ENCODE measurements at regions not wholly inside any gene's neighbourhood (a gene's known extent, or its start where the extent isn't known, plus 50 kb on each side); places are given as distances from the start of the nearest gene placed in this dataset.
"Not testable (repeated sequence)": the region's sequence is repeated elsewhere in the genome, so short reads cannot be mapped to it uniquely, and the experiment has no call there.

DNA sequence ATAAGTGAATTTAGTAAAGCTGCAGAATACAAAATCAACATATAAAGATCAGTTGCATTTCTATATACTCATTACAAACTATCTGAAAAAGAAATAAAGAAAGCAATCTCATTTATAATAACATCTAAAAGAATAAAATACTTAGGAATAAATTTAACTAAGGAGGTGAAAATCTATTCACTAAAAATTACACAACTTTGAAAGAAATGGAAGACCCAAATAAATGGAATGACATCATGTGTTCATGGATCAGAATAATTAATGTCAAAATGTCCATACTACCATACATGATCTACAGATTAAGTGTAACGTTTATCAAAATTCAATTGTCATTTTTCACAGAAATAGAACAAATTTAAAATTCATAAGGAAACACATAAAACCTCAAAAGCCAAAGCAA is 194.9 kb downstream of the TINAG start:
- no peaks in the 10 kb centered on the region for H3K27me3 Mint-ChIP-seq
- H3K36me3 Mint-ChIP-seq (ENCODE audit: insufficient read depth): no peaks in the 10 kb centered on the region
- H3K4me3 Mint-ChIP-seq: no peak overlapping the region
- no peak overlapping the region for H3K27ac Mint-ChIP-seq
- ATAC-seq (replicated peaks): no peak
- H3K4me1 Mint-ChIP-seq (ENCODE audit: low read depth in 2 of 2): no peaks in the 10 kb centered on the region
- peaks cover 0 to 5% of the 10 kb centered on the region in 2 donors for H3K9me3 Mint-ChIP-seq
- DNase-seq: no peak

- peaks cover 4 to 6% of the 10 kb centered on the region in 2 donors for H3K9me3 Mint-ChIP-seq
- ATAC-seq (replicated peaks): no peak
- no peak overlapping the region for H3K4me3 Mint-ChIP-seq
- DNase-seq: no peak
- H3K4me1 Mint-ChIP-seq (ENCODE audit: low read depth in 2 of 2): no peaks in the 10 kb centered on the region
- H3K36me3 Mint-ChIP-seq (ENCODE audit: insufficient read depth): no peaks in the 10 kb centered on the region
- no peak overlapping the region for H3K27ac Mint-ChIP-seq
- H3K27me3 Mint-ChIP-seq: no peaks in the 10 kb centered on the region
Observed at GRCh38 chr6:54515013-54515412, 206.8 kb downstream of the TINAG start.

GRCh38 chr6:54515713-54516112 is 207.5 kb downstream of the TINAG start:
- ATAC-seq (replicated peaks) (no peak), DNase-seq (no peak)
- Mint-ChIP-seq H3K4me1 (ENCODE audit: low read depth in 2 of 2) (no peaks in the 10 kb centered on the region), H3K9me3 (peaks cover 6 to 12% of the 10 kb centered on the region in 2 donors), H3K36me3 (ENCODE audit: insufficient read depth) (no peaks in the 10 kb centered on the region), H3K4me3 (no peak overlapping the region), H3K27me3 (no peaks in the 10 kb centered on the region), H3K27ac (no peak overlapping the region)

- no peak for DNase-seq
- no peak for ATAC-seq (replicated peaks)
- Mint-ChIP-seq H3K9me3 (peaks cover 10 to 18% of the 10 kb centered on the region in 2 donors), H3K36me3 (ENCODE audit: insufficient read depth) (no peaks in the 10 kb centered on the region), H3K27ac (no peak overlapping the region), H3K27me3 (no peaks in the 10 kb centered on the region), H3K4me1 (ENCODE audit: low read depth in 2 of 2) (no peaks in the 10 kb centered on the region), H3K4me3 (no peak overlapping the region)
Observed at GRCh38 chr6:54516321-54516720, 208.1 kb downstream of the TINAG start.

DNA sequence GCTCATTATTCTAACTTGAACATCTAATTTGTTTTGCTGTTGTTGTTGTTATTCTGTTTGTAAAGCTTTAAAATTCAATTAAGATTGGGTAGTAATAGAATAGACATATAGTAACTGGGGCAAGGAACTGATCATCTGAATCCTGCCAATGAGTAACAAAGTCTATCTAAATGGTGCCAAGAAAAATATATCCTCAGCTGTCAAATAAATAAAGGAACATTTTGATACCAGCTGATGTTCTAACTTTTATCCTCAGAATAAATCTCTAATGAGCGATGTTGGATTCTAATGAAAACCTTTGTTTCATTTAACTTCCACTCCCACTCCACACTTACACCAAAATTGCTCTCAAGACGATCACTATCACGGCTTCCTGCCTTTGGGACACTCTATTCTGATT is 210.9 kb downstream of the TINAG start:
- DNase-seq (no peak), ATAC-seq (replicated peaks) (no peak)
- H3K4me1 Mint-ChIP-seq (ENCODE audit: low read depth in 2 of 2): no peaks in the 10 kb centered on the region
- H3K27ac Mint-ChIP-seq: no peak overlapping the region
- peaks cover 10 to 19% of the 10 kb centered on the region in 2 donors for H3K9me3 Mint-ChIP-seq
- no peak overlapping the region for H3K4me3 Mint-ChIP-seq
- no peaks in the 10 kb centered on the region for H3K27me3 Mint-ChIP-seq
- no peaks in the 10 kb centered on the region for H3K36me3 Mint-ChIP-seq (ENCODE audit: insufficient read depth)

DNA sequence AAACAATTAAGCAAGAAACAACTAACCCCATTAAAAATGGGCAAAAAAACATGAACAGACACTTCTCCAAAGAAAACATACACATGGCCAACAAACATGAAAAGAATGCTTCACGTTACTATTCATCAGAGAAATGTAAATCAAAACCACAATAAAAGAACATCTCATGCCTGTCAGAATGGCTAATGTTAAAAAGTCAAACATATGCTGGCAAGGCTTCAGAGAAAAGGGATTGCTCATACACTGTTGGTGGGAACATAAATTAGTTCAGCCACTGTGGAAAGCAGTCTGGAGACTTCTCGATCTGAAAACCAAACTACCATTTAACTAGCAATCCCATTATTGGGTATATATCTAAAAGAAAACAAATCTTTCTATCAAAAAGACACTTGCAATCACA is 217.5 kb downstream of the TINAG start:
- H3K36me3 Mint-ChIP-seq (ENCODE audit: insufficient read depth): no peaks in the 10 kb centered on the region
- ATAC-seq (replicated peaks): no peak
- H3K27me3 Mint-ChIP-seq: no peaks in the 10 kb centered on the region
- no peak for DNase-seq
- no peak overlapping the region for H3K27ac Mint-ChIP-seq
- H3K9me3 Mint-ChIP-seq: peaks cover 8 to 17% of the 10 kb centered on the region in 2 donors
- H3K4me3 Mint-ChIP-seq: no peak overlapping the region
- no peaks in the 10 kb centered on the region for H3K4me1 Mint-ChIP-seq (ENCODE audit: low read depth in 2 of 2)

DNA sequence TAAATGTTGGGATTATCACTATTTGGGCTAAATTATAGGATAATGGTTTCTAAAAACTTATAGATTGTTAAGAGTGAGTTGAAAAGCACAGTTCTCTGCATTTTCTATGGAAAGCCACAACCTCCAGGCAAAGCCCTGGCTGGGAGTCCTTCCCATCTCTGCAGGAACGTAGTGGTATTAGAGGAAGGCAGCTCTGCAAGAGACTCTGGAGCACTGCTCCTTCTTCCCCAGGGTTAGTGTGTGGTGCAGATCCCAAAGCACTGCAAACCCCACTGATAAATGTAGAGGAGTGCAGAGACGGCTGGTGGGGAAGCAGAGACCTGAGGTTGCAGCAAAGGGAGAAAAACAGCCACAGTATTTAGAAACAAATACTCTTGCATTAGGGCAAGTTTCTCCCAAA is 225.3 kb downstream of the TINAG start:
- no peak overlapping the region for H3K4me3 Mint-ChIP-seq
- H3K9me3 Mint-ChIP-seq: peaks cover 10 to 27% of the 10 kb centered on the region in 2 donors
- H3K27ac Mint-ChIP-seq: no peak overlapping the region
- ATAC-seq (replicated peaks) (no peak), DNase-seq (no peak)
- no peaks in the 10 kb centered on the region for H3K36me3 Mint-ChIP-seq (ENCODE audit: insufficient read depth)
- H3K27me3 Mint-ChIP-seq: no peaks in the 10 kb centered on the region
- H3K4me1 Mint-ChIP-seq (ENCODE audit: low read depth in 2 of 2): no peaks in the 10 kb centered on the region

GRCh38 chr6:54535568-54535967 is 227.3 kb downstream of the TINAG start:
- DNase-seq (no peak), ATAC-seq (replicated peaks) (no peak)
- H3K4me3 Mint-ChIP-seq: no peak overlapping the region
- H3K9me3 Mint-ChIP-seq: peaks cover 12 to 26% of the 10 kb centered on the region in 2 donors
- H3K27me3 Mint-ChIP-seq: no peaks in the 10 kb centered on the region
- H3K4me1 Mint-ChIP-seq (ENCODE audit: low read depth in 2 of 2): no peaks in the 10 kb centered on the region
- H3K36me3 Mint-ChIP-seq (ENCODE audit: insufficient read depth): no peaks in the 10 kb centered on the region
- H3K27ac Mint-ChIP-seq: no peak overlapping the region

DNA sequence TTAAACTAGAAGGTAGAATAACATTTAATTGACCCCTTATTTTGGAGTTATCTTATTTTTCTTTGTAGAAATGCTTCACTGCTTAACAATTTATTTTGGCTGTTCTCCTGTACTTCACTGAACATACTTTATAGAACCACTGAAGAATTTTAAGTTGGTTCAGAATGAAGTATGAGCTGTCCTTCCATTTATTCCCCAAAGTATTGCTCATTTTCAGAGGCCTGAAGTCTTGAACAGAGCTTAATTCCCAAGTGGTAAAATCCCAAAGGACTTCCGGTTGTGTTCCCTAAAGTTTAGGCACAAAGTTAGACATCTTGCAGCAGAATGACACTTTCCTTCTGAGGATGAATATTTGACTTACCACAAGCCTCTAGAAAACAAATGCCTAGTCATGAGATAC is 233.3 kb downstream of the TINAG start:
- H3K4me1 Mint-ChIP-seq (ENCODE audit: low read depth in 2 of 2): no peaks in the 10 kb centered on the region
- peaks cover 8 to 18% of the 10 kb centered on the region in 2 donors for H3K9me3 Mint-ChIP-seq
- no peak overlapping the region for H3K27ac Mint-ChIP-seq
- DNase-seq (no peak), ATAC-seq (replicated peaks) (no peak)
- H3K36me3 Mint-ChIP-seq (ENCODE audit: insufficient read depth): no peaks in the 10 kb centered on the region
- H3K27me3 Mint-ChIP-seq: no peaks in the 10 kb centered on the region
- H3K4me3 Mint-ChIP-seq: no peak overlapping the region

GRCh38 chr6:54559136-54559535 is 250.9 kb downstream of the TINAG start:
- no peak overlapping the region for H3K4me3 Mint-ChIP-seq
- H3K9me3 Mint-ChIP-seq: peaks cover 8 to 27% of the 10 kb centered on the region in 2 donors
- no peaks in the 10 kb centered on the region for H3K27me3 Mint-ChIP-seq
- H3K4me1 Mint-ChIP-seq (ENCODE audit: low read depth in 2 of 2): no peaks in the 10 kb centered on the region
- ATAC-seq (replicated peaks) (no peak), DNase-seq (no peak)
- no peaks in the 10 kb centered on the region for H3K36me3 Mint-ChIP-seq (ENCODE audit: insufficient read depth)
- H3K27ac Mint-ChIP-seq: no peak overlapping the region

DNA sequence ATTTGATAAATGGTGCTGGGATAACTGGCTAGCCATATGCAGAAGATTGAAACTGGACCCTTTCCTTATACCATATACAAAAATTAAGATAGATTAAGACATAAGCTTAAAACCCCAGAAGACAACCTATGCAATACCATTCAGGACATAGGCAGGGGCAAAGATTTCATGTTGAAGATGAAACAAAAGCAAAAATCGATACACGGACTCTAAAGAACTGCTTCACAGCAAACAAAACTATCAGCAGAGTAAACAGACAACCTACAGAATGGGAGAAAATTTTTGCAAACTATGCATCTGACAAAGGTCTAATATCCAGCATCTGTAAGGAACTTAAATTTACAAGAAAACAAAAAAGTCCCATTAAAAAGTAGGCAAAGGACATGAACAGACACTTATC is 255.9 kb downstream of the TINAG start:
- H3K27me3 Mint-ChIP-seq; H3K4me1 Mint-ChIP-seq (ENCODE audit: low read depth in 2 of 2); H3K27ac Mint-ChIP-seq; H3K36me3 Mint-ChIP-seq (ENCODE audit: insufficient read depth); DNase-seq; H3K4me3 Mint-ChIP-seq; ATAC-seq (replicated peaks): not testable (repeated sequence)
- H3K9me3 Mint-ChIP-seq: peaks cover 1 to 17% of the 10 kb centered on the region in 2 donors

- Mint-ChIP-seq H3K27ac (no peak overlapping the region), H3K36me3 (ENCODE audit: insufficient read depth) (no peaks in the 10 kb centered on the region), H3K9me3 (peaks cover 3 to 8% of the 10 kb centered on the region in 2 donors), H3K4me3 (no peak overlapping the region), H3K27me3 (no peaks in the 10 kb centered on the region), H3K4me1 (ENCODE audit: low read depth in 2 of 2) (no peaks in the 10 kb centered on the region)
- no peak for DNase-seq
- no peak for ATAC-seq (replicated peaks)
Observed at GRCh38 chr6:54574671-54575070, 266.4 kb downstream of the TINAG start.

DNA sequence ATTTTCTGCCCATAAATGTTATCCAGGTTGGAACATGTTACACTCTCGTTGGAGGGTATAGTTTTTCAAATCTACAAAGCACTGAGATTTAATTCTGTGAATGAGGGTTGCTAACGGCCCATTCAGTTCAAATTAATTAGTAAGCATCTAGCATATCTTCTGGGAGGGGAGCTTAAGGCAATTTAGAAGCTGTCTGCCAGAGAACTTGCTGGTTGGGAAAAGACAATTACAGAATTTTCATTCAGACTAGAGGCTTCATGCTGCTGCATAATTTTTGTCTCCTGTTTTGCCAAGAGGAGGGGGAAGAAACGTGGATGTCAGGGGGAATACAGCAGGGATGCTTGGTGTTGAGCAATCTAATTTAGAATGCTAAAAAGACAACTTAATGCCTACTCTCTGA is 268.3 kb upstream of the FAM83B start:
- H3K4me1 Mint-ChIP-seq (ENCODE audit: low read depth in 2 of 2): no peaks in the 10 kb centered on the region
- no peak overlapping the region for H3K4me3 Mint-ChIP-seq
- no peak for ATAC-seq (replicated peaks)
- no peak for DNase-seq
- no peaks in the 10 kb centered on the region for H3K27me3 Mint-ChIP-seq
- H3K9me3 Mint-ChIP-seq: peaks cover 2 to 7% of the 10 kb centered on the region in 2 donors
- H3K27ac Mint-ChIP-seq: no peak overlapping the region
- H3K36me3 Mint-ChIP-seq (ENCODE audit: insufficient read depth): no peaks in the 10 kb centered on the region

DNA sequence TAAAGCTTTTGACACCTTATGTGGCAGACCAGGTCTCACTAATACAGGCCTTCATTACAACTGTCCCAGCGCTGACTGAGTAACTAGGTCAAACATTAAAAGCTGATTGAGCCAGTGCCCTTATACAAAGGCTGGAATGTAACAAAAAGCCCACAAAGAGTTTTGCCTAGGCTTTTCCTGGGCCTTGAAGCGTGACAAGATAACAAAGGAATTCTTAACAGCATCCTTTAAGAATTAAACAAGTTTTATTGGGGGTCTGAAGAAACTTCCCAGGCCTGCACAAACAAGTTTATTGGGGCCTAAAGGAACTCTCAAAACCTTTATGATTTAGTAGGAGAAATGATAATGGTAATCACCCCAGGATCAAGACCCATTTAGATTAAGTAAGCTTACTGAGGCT is 267.6 kb upstream of the FAM83B start:
- H3K36me3 Mint-ChIP-seq (ENCODE audit: insufficient read depth): no peaks in the 10 kb centered on the region
- ATAC-seq (replicated peaks) (no peak), DNase-seq (no peak)
- H3K4me1 Mint-ChIP-seq (ENCODE audit: low read depth in 2 of 2): no peaks in the 10 kb centered on the region
- no peaks in the 10 kb centered on the region for H3K27me3 Mint-ChIP-seq
- peaks cover 10% of the 10 kb centered on the region in 2 donors for H3K9me3 Mint-ChIP-seq
- no peak overlapping the region for H3K27ac Mint-ChIP-seq
- H3K4me3 Mint-ChIP-seq: no peak overlapping the region

DNA sequence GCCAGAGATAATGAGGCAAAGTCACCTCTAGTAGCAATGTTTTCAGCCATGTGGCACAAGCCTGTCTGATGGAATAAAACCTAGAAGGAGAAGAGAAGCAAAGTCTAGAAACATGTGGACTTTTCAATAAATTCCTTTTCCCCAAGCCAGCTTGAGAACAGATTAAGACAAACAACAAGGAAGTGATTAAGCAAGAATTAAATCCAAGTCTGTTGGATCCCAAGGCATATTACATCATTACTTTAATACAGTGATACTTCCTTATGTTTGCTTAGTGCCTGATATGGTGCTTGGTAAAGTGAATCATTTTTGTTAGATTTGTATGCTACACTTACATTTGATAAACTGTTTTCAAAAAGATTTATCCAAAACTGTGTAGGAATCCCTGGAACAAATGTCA is 260.3 kb upstream of the FAM83B start:
- no peak for DNase-seq
- H3K4me1 Mint-ChIP-seq (ENCODE audit: low read depth in 2 of 2): no peaks in the 10 kb centered on the region
- no peaks in the 10 kb centered on the region for H3K27me3 Mint-ChIP-seq
- H3K9me3 Mint-ChIP-seq: peaks cover 14 to 18% of the 10 kb centered on the region in 2 donors
- no peak overlapping the region for H3K4me3 Mint-ChIP-seq
- no peak for ATAC-seq (replicated peaks)
- no peaks in the 10 kb centered on the region for H3K36me3 Mint-ChIP-seq (ENCODE audit: insufficient read depth)
- H3K27ac Mint-ChIP-seq: no peak overlapping the region
